Umbilical cord (tissue), 1 donor: ENCODE measurements at regions not wholly inside any gene's neighbourhood (a gene's known extent, or its start where the extent isn't known, plus 50 kb on each side); places are given as distances from the start of the nearest gene placed in this dataset.
"Not testable (repeated sequence)": the region's sequence is repeated elsewhere in the genome, so short reads cannot be mapped to it uniquely, and the experiment has no call there.

ENCODE experiments used
- DNase-seq: peaks from one replicate; pipeline ENCODE4 v3.0.0-alpha.2; 2015; ENCODE audit warnings: low spot score

- DNase-seq, result not testable (repeated sequence)
Measured at GRCh38 chr1:95297906-95298305, 63.9 kb downstream of the RWDD3 start.

DNA sequence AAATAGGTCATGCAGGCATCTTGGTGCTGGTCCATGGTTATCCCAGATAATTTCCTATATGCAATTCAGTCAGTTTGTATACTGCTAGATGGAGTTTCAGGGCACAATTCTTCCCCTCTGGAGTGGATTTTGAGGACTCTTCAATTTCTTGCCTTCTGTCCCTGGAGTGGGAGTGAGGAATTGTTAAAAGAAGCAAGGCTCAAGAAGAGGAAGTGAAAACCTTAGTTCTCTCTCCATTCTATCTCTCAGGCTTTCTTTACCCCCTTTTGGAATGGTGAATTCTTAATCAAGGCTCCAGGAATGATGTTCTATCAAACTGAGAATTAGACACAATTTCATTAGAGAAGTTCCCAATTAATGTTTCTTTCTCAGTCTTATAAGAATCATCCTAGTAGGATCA, 67.1 kb downstream of the RWDD3 start:
- DNase-seq, result no peak

DNA sequence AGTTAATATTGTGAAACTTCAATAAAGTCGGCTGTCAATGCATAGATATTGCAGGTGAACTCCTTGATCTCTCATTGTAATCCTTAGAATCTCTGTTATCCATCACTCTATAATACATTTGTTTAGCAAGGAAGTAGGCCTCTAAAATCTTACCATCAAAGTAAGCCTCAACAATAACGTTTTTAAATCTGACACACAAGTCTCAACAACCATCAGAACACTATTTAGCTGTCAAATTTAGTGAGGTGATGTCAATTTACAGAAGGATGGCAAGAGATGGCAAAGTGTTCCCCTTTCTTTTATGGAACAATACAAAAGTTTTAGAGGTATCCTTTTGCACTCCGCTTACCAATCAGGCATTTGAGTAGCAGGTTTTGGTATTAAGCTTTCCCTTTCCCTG, 67.6 kb downstream of the RWDD3 start:
- DNase-seq, result no peak

GRCh38 chr1:95304803-95305202, 70.8 kb downstream of the RWDD3 start:
- no peak for DNase-seq

GRCh38 chr1:95308276-95309030, 74.4 kb downstream of the RWDD3 start:
- no peak for DNase-seq

DNA sequence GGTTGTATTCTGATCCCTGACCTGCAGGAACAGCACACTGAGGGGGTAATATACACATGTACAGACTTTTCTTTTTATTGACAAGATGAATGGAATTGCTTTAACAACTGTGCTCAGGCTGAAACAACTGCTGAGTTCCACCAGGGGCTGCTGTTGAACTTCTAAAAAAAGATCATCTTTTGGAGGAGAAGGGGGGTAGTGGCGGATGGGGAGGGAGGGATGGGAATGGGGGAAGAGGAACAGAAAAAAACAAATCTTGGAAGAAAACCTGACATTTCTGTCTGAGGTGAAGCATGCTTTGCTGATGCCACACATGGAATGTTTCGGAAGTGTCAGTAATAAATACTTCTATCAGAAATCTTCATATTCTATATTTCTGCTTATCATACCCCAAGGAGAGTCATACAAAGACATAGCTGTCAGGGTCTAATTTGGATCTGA, 75.0 kb downstream of the RWDD3 start:
- DNase-seq, result peak; percentile 51

GRCh38 chr1:95311014-95311413, 77.0 kb downstream of the RWDD3 start:
- DNase-seq, result no peak

DNA sequence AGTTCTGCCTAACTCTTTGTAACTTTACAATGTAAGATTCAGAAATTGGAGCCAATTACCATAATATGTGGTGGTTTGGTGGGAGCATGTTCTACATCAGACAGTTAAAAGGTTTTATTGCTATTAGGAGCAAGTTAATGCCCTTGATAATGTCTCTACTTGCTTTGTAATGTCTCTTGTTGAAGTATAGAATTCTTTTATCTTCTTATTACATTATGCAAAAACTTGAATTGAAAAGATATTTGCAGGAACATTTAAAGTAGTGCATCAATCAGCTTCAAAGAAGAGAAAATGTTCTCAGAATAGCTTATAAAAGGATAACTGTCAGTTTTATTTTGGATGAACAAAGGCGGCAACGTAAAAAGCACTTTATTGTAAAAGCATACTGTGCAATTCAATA, 77.8 kb downstream of the RWDD3 start:
- no peak for DNase-seq

- DNase-seq, result no peak
Measured at GRCh38 chr1:95312181-95312580, 78.2 kb downstream of the RWDD3 start.

- no peak for DNase-seq
Measured at GRCh38 chr1:95313527-95313926, 79.5 kb downstream of the RWDD3 start.

DNA sequence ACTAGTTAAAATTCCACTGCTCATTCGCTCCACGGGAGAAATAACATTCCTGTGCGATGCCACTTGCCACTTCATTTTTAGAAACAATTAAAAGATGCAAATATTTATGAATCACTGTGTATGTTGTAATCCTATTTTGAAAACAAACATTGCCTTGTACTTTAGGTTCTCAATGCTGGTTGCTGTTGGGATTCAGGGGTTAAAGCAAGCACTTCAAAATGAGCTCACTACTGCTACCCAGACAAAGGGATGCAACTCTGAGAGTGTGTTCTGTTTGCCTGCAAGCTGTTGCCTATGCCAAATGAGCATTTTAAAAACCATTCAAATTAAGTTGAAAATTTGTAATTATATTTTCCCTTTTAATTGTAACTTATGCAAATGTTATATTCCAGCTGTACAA, 87.5 kb downstream of the RWDD3 start:
- no peak for DNase-seq

DNA sequence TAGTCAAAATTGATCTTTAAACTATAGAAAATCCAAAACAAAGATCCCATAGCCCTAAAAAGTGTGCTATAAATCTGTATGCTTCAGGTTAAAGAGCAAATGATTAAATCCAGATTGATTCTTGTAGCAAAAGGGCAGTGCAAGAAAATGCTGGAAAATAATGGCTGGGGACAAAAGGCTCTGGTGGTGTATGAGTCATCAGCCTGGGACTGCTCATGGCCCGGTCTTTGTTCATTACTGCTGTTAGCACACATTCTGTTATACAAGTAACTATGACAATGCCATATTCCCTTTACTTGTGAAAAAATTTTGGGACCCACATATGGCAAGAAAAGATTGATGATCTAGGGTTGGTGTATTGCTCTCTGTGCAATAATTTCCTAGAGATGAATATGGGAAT, 89.1 kb downstream of the RWDD3 start:
- DNase-seq, result no peak

GRCh38 chr1:95325349-95325748, 91.3 kb downstream of the RWDD3 start:
- no peak for DNase-seq

GRCh38 chr1:95326023-95326422, 92.0 kb downstream of the RWDD3 start:
- peak; percentile 48 for DNase-seq

- DNase-seq, result no peak
Measured at GRCh38 chr1:95332754-95333153, 98.7 kb downstream of the RWDD3 start.

DNA sequence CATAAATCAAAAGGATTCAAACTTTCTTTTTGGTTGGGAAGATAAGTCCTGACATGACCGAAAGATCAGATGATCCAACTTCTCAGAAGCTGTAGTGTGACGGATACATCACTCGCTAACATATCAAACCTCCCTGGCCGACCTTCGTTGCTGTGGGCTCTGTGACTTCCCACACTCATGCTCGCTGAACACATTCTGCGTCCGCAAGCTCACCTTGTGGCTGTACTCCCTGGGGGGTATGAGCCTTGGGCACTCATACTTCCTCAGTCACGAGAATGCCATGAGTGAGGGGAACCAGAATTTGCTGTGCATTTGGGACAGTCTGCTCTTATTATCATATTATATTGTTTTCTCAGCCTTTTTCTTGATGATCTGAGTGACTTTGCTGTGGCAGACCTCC, 105.4 kb downstream of the RWDD3 start:
- DNase-seq, result no peak

GRCh38 chr1:95340061-95340460, 106.1 kb downstream of the RWDD3 start:
- no peak for DNase-seq

DNA sequence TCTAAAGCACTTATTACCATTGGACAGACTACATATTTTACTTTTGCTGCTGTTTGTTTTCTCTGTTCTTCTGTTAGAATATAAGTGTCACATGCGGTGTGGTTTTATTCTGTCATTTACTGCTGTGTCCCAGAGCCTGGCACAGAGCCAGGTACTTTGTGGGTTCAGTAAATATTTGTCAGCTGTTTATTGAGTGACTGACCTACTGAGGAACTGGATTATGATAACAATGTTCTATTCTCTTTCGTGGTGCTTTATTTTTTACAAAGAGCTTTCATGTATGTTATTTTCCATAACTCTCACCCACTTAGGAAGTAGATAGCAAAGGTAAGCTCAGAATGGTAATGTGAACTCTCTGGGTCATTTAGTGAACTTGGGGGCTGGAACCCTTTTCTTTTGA, 118.8 kb downstream of the RWDD3 start:
- DNase-seq, result no peak

GRCh38 chr1:95353194-95353593, 119.2 kb downstream of the RWDD3 start:
- DNase-seq, result no peak

DNA sequence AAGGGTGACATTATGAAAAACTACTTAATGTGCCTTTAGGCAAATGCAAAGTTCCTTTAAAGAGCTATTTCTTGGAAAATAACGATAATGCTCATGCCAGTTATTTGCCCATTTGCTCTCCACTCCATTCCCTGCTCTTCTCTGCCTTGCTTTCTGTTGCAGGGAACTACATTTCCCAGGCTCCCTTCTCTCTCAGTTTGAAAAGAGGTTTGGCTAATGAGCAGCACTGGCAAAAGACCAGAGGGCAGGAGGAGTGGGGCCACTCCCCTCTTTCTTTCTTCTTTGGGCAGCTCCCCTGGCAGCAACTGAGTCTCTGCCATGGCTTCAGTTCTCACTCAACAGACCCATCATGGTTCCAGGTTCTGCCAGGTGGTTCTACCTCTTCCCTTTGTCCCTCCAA, 130.5 kb downstream of the RWDD3 start:
- DNase-seq, result no peak

- DNase-seq, result no peak
Measured at GRCh38 chr1:95366498-95366897, 132.5 kb downstream of the RWDD3 start.

- peak; percentile 40 for DNase-seq
Measured at GRCh38 chr1:95368178-95368577, 134.2 kb downstream of the RWDD3 start.

GRCh38 chr1:95369985-95370690, 136.1 kb downstream of the RWDD3 start:
- DNase-seq, result no peak
